K562 (cell line): ENCODE measurements at regions not wholly inside any gene's neighbourhood (a gene's known extent, or its start where the extent isn't known, plus 50 kb on each side); places are given as distances from the start of the nearest gene placed in this dataset.

Experiments used
- ATF7 ChIP-seq: fragments of 450-650 bp; IDR thresholded peaks from 2 replicates; pipeline ENCODE4 v1.7.1; 2014; ENCODE audit warnings: mild to moderate bottlenecking, moderate library complexity
- BHLHE40 ChIP-seq: IDR thresholded peaks from 2 replicates; pipeline ENCODE4 v1.6.1; 2011; ENCODE audit warnings: low read length, improper control_type of control experiment
- IRF1 ChIP-seq: sonication (generic); formaldehyde crosslinking; IDR thresholded peaks from 2 replicates; pipeline ENCODE4 v1.8.0; 2022; ENCODE audit warnings: missing genetic modification reagents, mild to moderate bottlenecking, borderline replicate concordance
- MXI1 ChIP-seq: IDR thresholded peaks from 2 replicates; pipeline ENCODE4 v1.6.1; 2011; ENCODE audit warnings: low read depth, mild to moderate bottlenecking, improper control_type of control experiment, low read length
- NR2C2 ChIP-seq, 2 experiments: fragments of 200-800 bp in 1 of 2; sonication (Bioruptor generic) in 1 of 2; sonication (generic) in 1 of 2; formaldehyde crosslinking in 1 of 2; IDR thresholded peaks; 2 replicates each; pipeline versions ENCODE4 v1.6.1 to v1.8.0; 2016 to 2022; ENCODE audit warnings: mild to moderate bottlenecking in 1 of 2, missing compliant biosample characterization in 1 of 2, missing genetic modification characterization in 1 of 2, missing genetic modification reagents in 1 of 2
- RAD21 ChIP-seq, 2 experiments: fragments of 250-450 bp in 1 of 2; fragments of 450-650 bp in 1 of 2; sonication (Bioruptor Pico) in 1 of 2; formaldehyde crosslinking in 1 of 2; IDR thresholded peaks in 1 of 2; conservative IDR thresholded peaks in 1 of 2; 2 replicates each; pipeline versions ENCODE4 v1.4.0 to v1.8.0; 2020 to 2022; ENCODE audit warnings: mild to moderate bottlenecking in 2 of 2, moderate library complexity in 1 of 2
- TBP ChIP-seq: optimal IDR thresholded peaks from 2 replicates; pipeline ENCODE3; 2011; ENCODE audit warnings: low read depth, low read length, improper control_type of control experiment
- ZFP36 ChIP-seq: fragments of 150-350 bp; IDR thresholded peaks from 2 replicates; pipeline ENCODE4 v1.6.1; 2018; ENCODE audit warnings: low read length, low read depth; ENCODE audit not compliant: partially characterized antibody
- ZNF311 ChIP-seq: fragments of 250-450 bp; sonication (Bioruptor Pico); IDR thresholded peaks from 2 replicates; pipeline ENCODE4 v1.4.0; 2020; ENCODE audit warnings: mild to moderate bottlenecking, moderate library complexity
- ZNF695 ChIP-seq: fragments of 450-650 bp; formaldehyde crosslinking; IDR thresholded peaks from 2 replicates; pipeline ENCODE4 v1.4.0; 2020; ENCODE audit warnings: mild to moderate bottlenecking, moderate library complexity
- TF ChIP-seq, protein P1 (sequence below): fragments of 450-650 bp; conservative IDR thresholded peaks from 2 replicates; pipeline ENCODE4 v1.6.1; 2016; ENCODE audit warnings: missing genetic modification characterization, low read depth, mild to moderate bottlenecking, missing compliant biosample characterization, moderate library complexity
- TF ChIP-seq, protein P2 (sequence below): fragments of 450-650 bp; formaldehyde crosslinking; IDR thresholded peaks from 2 replicates; pipeline ENCODE4 v1.4.0; 2020; ENCODE audit warnings: mild to moderate bottlenecking, mixed read lengths

DNA sequence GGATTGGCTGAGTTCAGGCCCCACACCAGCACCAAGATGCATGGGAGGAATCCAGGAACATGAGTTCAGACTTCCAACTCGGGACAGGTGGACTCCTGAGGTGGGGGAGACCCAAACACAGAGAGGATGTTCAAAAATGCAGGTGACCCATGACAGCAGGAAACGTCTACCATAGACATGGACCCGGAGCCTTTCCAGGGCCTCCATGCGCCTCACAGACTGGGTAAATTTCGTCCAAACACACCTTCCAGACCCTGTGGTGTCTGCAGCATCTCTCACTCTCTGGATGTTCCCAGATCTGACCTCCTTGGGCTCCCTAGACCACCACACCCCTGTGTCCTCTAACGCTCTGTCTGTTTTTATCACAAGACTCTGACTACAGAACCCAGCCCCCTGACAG is 87.7 kb downstream of the PXDC1 start:
- TF ChIP-seq IRF1 (no peak), TBP (no peak), ATF7 (no peak), ZNF695 (no peak), BHLHE40 (no peak), RAD21 (CRISPR knock-in tag; conservative IDR thresholded peaks at IDR 0.05 in 1 of 2, IDR thresholded peaks at IDR 0.05 in 1 of 2) (no peak), ZNF311 (CRISPR knock-in tag) (no peak), NR2C2 (CRISPR knock-in tag; IDR thresholded peaks at IDR 0.05) (no peak), NR2C2 (tag; IDR thresholded peaks at IDR 0.05) (no peak), MXI1 (no peak), ZFP36 (no peak)
- TF ChIP-seq, protein P1, sequence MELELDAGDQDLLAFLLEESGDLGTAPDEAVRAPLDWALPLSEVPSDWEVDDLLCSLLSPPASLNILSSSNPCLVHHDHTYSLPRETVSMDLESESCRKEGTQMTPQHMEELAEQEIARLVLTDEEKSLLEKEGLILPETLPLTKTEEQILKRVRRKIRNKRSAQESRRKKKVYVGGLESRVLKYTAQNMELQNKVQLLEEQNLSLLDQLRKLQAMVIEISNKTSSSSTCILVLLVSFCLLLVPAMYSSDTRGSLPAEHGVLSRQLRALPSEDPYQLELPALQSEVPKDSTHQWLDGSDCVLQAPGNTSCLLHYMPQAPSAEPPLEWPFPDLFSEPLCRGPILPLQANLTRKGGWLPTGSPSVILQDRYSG, result no peak
- TF ChIP-seq, protein P2, sequence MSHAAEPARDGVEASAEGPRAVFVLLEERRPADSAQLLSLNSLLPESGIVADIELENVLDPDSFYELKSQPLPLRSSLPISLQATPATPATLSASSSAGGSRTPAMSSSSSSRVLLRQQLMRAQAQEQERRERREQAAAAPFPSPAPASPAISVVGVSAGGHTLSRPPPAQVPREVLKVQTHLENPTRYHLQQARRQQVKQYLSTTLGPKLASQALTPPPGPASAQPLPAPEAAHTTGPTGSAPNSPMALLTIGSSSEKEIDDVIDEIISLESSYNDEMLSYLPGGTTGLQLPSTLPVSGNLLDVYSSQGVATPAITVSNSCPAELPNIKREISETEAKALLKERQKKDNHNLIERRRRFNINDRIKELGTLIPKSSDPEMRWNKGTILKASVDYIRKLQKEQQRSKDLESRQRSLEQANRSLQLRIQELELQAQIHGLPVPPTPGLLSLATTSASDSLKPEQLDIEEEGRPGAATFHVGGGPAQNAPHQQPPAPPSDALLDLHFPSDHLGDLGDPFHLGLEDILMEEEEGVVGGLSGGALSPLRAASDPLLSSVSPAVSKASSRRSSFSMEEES (CRISPR knock-in tag), result no peak
